Endothelial cell of umbilical vein (primary cell): ENCODE measurements at regions not wholly inside any gene's neighbourhood (a gene's known extent, or its start where the extent isn't known, plus 50 kb on each side); places are given as distances from the start of the nearest gene placed in this dataset.

ENCODE experiments used
- CTCF ChIP-seq, 2 donors: IDR thresholded peaks; 1 replicate in 1 of 2; 2 replicates in 1 of 2; pipeline ENCODE4 v1.5.1; 2011; ENCODE audit warnings: low read length in 2 of 2, mild to moderate bottlenecking in 2 of 2, moderate library complexity in 2 of 2, control low read depth in 1 of 2, inconsistent platforms in 1 of 2, low read depth in 1 of 2; ENCODE audit not compliant: insufficient read depth in 1 of 2; ENCODE audit errors: extremely low read depth in 1 of 2
- EZH2 ChIP-seq: IDR thresholded peaks from 2 replicates; pipeline ENCODE4 v1.6.1; 2012; ENCODE audit warnings: borderline replicate concordance, low read depth, mild to moderate bottlenecking, moderate library complexity, low read length, inconsistent platforms; ENCODE audit not compliant: severe bottlenecking
- JUN ChIP-seq: IDR thresholded peaks from 2 replicates; pipeline ENCODE4 v1.6.1; 2011; ENCODE audit warnings: borderline replicate concordance, low read depth; ENCODE audit not compliant: insufficient read length, insufficient read depth
- POLR2A ChIP-seq: IDR thresholded peaks from 2 replicates; pipeline ENCODE4 v1.6.1; 2012; ENCODE audit warnings: low read depth, mild to moderate bottlenecking, control low read depth, low read length

- TF ChIP-seq POLR2A (no peak), EZH2 (no peak), JUN (no peak), CTCF (IDR thresholded peaks at IDR 0.05; ENCODE audit: extremely low read depth in 1 of 2, insufficient read depth in 1 of 2, low read depth in 1 of 2, low read length in 2 of 2) (no peak)
Observed at GRCh38 chr12:124225730-124226129, 69.2 kb upstream of the RFLNA start.
